Activated T-cell treated with anti-CD3 and anti-CD28 coated beads for 48 hours (primary cell): ENCODE measurements at regions not wholly inside any gene's neighbourhood (a gene's known extent, or its start where the extent isn't known, plus 50 kb on each side); places are given as distances from the start of the nearest gene placed in this dataset.

ENCODE experiments used
- DNase-seq: peaks from one replicate; pipeline ENCODE4 v3.0.0-alpha.2; 2020; ENCODE audit warnings: low read depth

- DNase-seq: no peak
Observed at GRCh38 chr13:110097013-110097412, 209.9 kb downstream of the COL4A1 start.

- DNase-seq: no peak
Observed at GRCh38 chr13:110092831-110093247, 214.1 kb downstream of the COL4A1 start.

GRCh38 chr13:110089815-110090214 is 217.1 kb downstream of the COL4A1 start:
- DNase-seq: no peak

GRCh38 chr13:110089100-110089499 is 217.9 kb downstream of the COL4A1 start:
- DNase-seq: no peak

- no peak for DNase-seq
Observed at GRCh38 chr13:110073982-110074381, 233.0 kb downstream of the COL4A1 start.

GRCh38 chr13:110070511-110071120 is 236.3 kb downstream of the COL4A1 start:
- DNase-seq: no peak

- no peak for DNase-seq
Observed at GRCh38 chr13:110070046-110070445, 236.9 kb downstream of the COL4A1 start.

GRCh38 chr13:110068176-110068473 is 238.8 kb downstream of the COL4A1 start:
- DNase-seq: no peak

GRCh38 chr13:110067355-110068175 is 239.4 kb downstream of the COL4A1 start:
- no peak for DNase-seq

- no peak for DNase-seq
Observed at GRCh38 chr13:110065780-110066179, 241.2 kb downstream of the COL4A1 start.

- no peak for DNase-seq
Observed at GRCh38 chr13:110063490-110064421, 243.2 kb downstream of the COL4A1 start.

- no peak for DNase-seq
Observed at GRCh38 chr13:110062777-110063442, 244.0 kb downstream of the COL4A1 start.

- DNase-seq: no peak
Observed at GRCh38 chr13:110062077-110062776, 244.7 kb downstream of the COL4A1 start.

- DNase-seq: no peak
Observed at GRCh38 chr13:110061270-110061669, 245.7 kb downstream of the COL4A1 start.

GRCh38 chr13:110057052-110057451 is 249.9 kb downstream of the COL4A1 start:
- no peak for DNase-seq

- DNase-seq: no peak
Observed at GRCh38 chr13:110056640-110057039, 250.3 kb downstream of the COL4A1 start.

- DNase-seq: no peak
Observed at GRCh38 chr13:110055089-110055488, 251.9 kb downstream of the COL4A1 start.

- DNase-seq: no peak
Observed at GRCh38 chr13:110054041-110054440, 252.9 kb downstream of the COL4A1 start.

GRCh38 chr13:110047496-110047895 is 259.5 kb downstream of the COL4A1 start:
- DNase-seq: no peak

- DNase-seq: no peak
Observed at GRCh38 chr13:110046811-110047210, 260.1 kb downstream of the COL4A1 start.

- no peak for DNase-seq
Observed at GRCh38 chr13:110045919-110046318, 259.5 kb upstream of the IRS2 start.

- no peak for DNase-seq
Observed at GRCh38 chr13:110045202-110045601, 258.8 kb upstream of the IRS2 start.
